C4-2B (cell line): ENCODE measurements at regions not wholly inside any gene's neighbourhood (a gene's known extent, or its start where the extent isn't known, plus 50 kb on each side); places are given as distances from the start of the nearest gene placed in this dataset.
A peak's percentile ranks its signal among the peaks of the same experiment; 100 is the strongest.

Experiments
- H3K27ac ChIP-seq: fragments of 450-650 bp; 2 replicates; pipeline ENCODE4 v1.5.1; 2017
- ZFX ChIP-seq: fragments of 450-650 bp; IDR thresholded peaks from 2 replicates; pipeline ENCODE4 v1.6.1; 2017
- TF ChIP-seq, protein P1 (sequence below): fragments of 450-650 bp; conservative IDR thresholded peaks from 2 replicates; pipeline ENCODE4 v1.5.1; 2017; ENCODE audit warnings: mild to moderate bottlenecking

DNA sequence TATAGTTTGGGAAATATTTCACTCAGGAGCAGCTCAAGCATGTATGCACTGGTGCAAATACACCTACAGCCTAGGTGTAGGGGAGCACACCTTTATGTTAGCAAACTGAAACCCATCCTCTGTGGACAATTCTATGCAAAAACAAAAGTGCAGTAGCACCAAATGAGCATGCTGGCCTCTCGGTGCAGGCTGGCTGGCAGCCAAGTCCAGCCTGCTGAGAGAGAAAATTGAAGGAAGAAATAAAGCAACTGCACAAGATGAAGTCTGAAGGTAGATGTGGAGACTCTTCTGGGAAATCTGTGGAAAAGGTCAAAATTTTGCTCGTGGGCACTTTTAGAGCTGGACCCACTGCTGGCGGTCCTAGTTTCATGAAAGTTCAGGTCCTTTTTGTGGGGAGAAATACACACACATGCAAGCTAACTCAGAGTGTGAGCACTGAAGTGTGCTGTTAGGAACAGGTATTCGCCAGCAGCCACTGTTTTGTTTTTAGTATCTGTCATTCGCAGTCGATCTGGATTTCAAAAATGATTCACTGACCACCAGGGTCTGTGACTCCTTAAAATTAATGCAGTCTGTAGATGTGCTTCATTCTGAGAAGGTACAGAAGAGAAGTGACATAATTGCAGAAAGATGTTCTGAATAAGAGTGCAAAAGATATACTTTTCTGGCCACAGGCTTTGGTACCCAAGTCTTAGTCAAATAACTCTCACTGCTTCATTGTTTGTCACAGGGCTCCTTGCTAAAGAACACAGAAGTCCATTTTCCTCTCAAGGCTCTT lies 281.7 kb downstream of the PARP8 start:
- no peak overlapping the region for H3K27ac ChIP-seq
- TF ChIP-seq, protein P1, sequence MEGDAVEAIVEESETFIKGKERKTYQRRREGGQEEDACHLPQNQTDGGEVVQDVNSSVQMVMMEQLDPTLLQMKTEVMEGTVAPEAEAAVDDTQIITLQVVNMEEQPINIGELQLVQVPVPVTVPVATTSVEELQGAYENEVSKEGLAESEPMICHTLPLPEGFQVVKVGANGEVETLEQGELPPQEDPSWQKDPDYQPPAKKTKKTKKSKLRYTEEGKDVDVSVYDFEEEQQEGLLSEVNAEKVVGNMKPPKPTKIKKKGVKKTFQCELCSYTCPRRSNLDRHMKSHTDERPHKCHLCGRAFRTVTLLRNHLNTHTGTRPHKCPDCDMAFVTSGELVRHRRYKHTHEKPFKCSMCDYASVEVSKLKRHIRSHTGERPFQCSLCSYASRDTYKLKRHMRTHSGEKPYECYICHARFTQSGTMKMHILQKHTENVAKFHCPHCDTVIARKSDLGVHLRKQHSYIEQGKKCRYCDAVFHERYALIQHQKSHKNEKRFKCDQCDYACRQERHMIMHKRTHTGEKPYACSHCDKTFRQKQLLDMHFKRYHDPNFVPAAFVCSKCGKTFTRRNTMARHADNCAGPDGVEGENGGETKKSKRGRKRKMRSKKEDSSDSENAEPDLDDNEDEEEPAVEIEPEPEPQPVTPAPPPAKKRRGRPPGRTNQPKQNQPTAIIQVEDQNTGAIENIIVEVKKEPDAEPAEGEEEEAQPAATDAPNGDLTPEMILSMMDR: no peak
- TF ChIP-seq ZFX: no peak

DNA sequence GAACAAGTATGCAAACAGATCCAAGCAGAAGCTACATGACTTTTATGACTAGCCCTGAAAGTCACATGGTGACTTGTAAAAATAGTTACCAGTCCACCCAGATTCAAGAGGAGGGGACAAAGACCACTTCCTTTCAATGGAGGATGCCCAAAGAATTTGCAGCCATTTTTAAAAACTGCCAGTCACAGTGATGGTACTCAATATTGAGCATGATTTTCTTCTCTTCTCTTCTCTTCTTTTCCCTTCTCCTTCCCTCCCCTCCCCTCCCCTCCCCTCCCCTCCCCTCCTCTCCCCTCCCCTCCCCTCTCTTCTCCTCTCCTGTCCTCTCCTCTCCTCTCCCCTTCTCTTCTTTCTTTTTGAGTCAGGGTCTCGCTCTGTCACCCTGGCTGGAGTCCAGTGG lies 286.9 kb downstream of the PARP8 start:
- no peak for TF ChIP-seq ZFX
- TF ChIP-seq, protein P1: no peak
- H3K27ac ChIP-seq: no peak overlapping the region

GRCh38 chr5:50958852-50959457 lies 292.5 kb downstream of the PARP8 start:
- TF ChIP-seq, protein P1: peak; percentile 81
- no peak for TF ChIP-seq ZFX
- H3K27ac ChIP-seq: no peak overlapping the region

DNA sequence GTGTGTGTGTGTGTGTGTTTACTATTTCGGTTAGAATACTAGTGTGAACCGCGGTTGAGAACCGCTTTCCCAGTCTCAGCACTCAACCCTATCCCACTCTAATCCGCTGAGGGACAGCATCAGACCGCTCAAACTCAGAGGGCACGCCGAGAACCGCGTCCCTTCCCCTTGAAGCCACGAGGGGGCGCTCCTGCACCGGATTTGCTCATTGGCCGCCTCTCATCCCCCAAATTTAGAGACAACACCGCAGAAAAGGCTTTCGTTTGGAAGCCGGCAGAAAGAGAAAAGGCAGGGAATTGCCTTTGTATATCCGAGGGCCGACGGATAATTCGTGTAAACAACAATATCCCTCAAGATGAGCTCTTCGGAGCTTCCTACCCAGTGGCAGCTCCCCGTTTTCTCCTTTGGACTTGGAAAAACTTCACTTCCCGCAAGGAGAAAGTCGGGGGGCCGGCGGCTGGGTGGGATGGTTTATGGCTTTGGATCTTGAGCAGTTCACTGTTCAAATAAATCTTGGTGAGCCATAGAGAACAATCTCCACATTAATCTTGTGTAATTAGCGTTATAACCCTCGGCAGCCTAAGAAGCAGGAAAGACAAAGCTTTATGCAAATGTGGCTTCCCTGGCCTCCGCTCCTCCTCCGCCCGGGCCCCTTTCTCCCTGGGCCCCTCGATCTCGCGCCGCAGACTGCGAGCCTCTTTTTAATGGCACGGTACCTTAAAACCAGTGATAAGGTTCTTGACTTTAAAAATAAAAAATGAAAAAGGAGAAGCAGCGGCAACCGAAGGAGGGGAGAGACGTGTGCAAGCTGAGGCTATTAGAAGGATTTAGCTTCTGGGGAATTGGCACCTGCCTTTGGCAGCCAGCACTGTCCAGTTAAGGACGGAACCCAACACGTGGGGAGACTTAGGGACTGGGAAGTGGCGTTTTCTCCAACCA lies 296.8 kb downstream of the PARP8 start:
- H3K27ac ChIP-seq: no peak overlapping the region
- no peak for TF ChIP-seq ZFX
- TF ChIP-seq, protein P1: peak; percentile 99

DNA sequence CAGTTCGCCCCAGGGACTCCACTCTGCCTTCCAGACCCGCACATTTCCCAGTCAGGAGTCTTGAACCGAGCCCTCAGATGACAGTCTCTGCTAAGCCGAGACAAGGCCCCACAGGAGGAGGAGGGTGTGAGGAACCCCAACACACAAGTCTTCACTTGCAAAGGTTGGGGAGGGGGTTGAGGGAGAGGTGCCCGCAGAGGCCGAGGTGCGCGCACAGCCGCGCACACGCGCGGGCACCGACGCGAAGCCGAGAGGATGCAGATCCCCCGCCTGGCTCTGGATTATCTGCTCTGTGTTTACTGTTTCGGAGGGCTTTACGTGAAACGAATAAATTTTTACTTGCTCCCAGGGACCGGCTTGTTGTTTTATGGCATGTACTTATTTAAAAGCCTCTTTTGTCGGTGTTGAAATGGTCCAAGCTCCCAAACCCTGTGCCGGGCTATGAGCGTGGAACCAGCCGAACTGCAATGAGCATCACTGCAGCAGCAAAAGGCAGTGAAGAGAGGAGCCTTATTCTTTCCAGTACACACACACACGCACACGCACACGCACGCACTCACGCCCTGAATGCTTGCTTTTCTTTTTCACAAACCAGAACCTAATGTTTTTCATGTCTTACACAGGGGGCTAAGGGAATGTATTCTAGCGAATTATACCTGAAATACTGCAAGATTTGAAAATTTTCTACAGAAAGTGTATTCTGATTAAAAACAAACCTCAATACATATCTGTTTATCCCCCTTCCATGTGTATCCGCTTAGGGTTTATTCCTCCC lies 297.7 kb downstream of the PARP8 start:
- TF ChIP-seq, protein P1: no peak
- no peak for TF ChIP-seq ZFX
- no peak overlapping the region for H3K27ac ChIP-seq

DNA sequence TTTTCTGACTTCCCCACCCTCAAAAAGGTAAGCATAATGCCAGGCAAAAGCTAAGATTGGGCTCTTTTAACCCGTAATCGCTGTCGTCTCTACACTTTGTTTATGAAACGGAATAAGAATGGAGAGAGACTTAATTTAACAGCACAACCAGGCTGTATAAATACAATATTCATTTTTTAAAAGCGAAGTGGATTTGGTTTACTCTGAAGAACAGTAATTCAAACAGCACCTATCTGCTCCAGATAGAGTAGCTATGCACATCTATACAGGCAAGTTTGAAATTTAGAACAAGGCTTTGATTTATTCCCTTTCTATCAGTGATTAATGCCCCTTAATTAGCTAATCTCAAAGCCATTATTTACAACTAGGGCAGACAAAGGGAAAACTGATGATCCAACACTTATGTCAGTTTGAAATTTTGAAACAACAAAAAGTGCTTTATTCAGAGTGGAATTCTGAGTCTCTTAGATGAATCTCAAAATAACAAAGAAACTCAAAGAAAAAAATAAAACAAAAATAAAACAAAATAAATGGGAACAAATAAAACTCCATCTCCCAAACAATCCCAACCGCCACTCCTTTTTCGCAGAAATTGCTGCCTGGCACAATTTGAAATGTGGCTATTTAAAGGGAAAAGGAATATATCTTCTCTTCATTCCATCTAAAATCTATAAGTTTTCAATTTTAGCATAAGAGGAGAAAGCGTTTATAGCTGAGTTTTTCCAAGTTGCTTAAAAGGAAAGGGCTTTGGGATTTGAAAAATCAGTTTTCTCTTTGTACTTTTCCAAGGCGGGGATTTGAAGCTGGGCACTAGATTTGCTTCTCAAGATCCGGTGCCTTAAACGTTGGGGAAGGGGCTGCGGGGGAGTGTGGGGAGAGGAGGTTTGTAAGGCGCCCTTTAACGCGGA lies 298.6 kb downstream of the PARP8 start:
- TF ChIP-seq, protein P1: no peak
- no peak for TF ChIP-seq ZFX
- no peak overlapping the region for H3K27ac ChIP-seq
